BJ (cell line): ENCODE measurements at regions not wholly inside any gene's neighbourhood (a gene's known extent, or its start where the extent isn't known, plus 50 kb on each side); places are given as distances from the start of the nearest gene placed in this dataset.

Experiments used
- CTCF ChIA-PET: fragments of 350-600 bp; formaldehyde crosslinking; extraction: SDS; loops from one replicate; lab custom pipeline; 2021; ENCODE audit warnings: antibody characterized with exemption, inconsistent platforms; lab: Yijun Ruan, JAX
- POLR2A ChIA-PET: fragments of 300-600 bp; sonication (Branson Sonifier 250); formaldehyde crosslinking; extraction: SDS; loops from one replicate; lab custom pipeline; 2021; ENCODE audit warnings: antibody characterized with exemption; lab: Charles Lee
- DNase-seq: peaks from one replicate; pipeline ENCODE4 v3.0.0-alpha.2; 2011; ENCODE audit warnings: low read depth
- H3K27me3 ChIP-seq: 2 replicates; pipeline ENCODE4 v1.6.0; 2011; ENCODE audit warnings: low read length; ENCODE audit not compliant: control insufficient read depth, insufficient read depth
- H3K36me3 ChIP-seq: 2 replicates; pipeline ENCODE4 v1.5.1; 2011; ENCODE audit warnings: low read length; ENCODE audit not compliant: control insufficient read depth, insufficient read depth
- H3K4me3 ChIP-seq: 2 replicates; pipeline ENCODE4 v1.5.1; 2011; ENCODE audit warnings: low read depth, mild to moderate bottlenecking, control low read depth, low read length
- TF ChIP-seq, protein P1 (sequence below): IDR thresholded peaks from 2 replicates; pipeline ENCODE4 v1.5.1; 2011; ENCODE audit warnings: low read depth, mild to moderate bottlenecking, control low read depth, inconsistent platforms, low read length, moderate library complexity; ENCODE audit not compliant: insufficient read depth

DNA sequence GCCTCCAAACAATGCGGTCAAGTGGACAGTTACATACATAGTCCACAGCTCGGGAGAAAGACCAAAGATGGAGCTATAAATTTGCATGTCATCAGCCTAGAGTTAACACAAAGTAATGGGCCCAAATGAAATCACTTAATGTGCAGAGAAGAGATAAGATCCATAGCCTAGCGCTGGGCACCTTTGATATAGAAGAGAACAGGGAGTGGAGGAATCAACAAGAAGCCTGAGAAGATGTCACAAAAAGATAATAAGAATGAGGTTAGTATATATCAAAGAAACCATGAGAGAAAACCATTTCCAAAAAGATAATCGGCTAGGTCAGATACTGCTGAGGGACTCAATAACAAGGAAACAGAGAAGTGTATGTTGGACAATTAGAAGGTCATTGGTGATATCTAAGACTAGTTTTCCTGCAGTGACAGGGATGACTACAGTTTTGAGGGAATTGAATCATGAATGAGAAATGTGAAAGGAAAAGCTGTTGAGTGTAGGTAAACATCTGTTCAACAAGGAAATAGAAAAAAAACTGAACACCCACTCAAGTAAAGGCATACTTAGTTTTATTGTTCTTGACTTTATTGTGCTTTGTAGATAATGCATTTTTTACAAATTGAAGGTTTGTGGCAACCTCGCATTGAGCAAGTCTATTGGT is 68.7 kb upstream of the CDH6 start:
- TF ChIP-seq, protein P1, sequence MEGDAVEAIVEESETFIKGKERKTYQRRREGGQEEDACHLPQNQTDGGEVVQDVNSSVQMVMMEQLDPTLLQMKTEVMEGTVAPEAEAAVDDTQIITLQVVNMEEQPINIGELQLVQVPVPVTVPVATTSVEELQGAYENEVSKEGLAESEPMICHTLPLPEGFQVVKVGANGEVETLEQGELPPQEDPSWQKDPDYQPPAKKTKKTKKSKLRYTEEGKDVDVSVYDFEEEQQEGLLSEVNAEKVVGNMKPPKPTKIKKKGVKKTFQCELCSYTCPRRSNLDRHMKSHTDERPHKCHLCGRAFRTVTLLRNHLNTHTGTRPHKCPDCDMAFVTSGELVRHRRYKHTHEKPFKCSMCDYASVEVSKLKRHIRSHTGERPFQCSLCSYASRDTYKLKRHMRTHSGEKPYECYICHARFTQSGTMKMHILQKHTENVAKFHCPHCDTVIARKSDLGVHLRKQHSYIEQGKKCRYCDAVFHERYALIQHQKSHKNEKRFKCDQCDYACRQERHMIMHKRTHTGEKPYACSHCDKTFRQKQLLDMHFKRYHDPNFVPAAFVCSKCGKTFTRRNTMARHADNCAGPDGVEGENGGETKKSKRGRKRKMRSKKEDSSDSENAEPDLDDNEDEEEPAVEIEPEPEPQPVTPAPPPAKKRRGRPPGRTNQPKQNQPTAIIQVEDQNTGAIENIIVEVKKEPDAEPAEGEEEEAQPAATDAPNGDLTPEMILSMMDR, result no peak
- no peaks in the 10 kb centered on the region for H3K36me3 ChIP-seq
- ChIA-PET POLR2A (no interaction called here), CTCF (no interaction called here)
- no peak for DNase-seq
- no peak overlapping the region for H3K4me3 ChIP-seq
- no peaks in the 10 kb centered on the region for H3K27me3 ChIP-seq

DNA sequence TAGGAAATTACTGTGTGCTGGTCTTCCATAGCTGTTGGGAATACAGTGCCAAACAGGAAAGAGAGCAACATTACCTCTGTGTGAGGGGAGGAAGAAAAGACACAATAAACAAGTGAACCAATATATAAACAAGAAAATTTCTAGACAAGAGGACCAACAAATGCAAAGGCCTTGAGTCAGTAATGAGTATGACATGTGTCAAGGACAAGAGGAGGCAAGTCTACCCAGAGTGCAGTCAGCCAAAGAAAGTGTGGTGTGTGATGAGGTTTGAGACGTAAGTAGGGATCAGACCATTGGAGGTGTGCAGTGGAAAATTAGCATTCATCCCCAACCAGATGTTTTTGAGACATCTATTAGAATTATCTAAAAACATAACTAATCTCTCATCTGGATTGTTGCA is 69.5 kb upstream of the CDH6 start:
- no peaks in the 10 kb centered on the region for H3K27me3 ChIP-seq
- ChIA-PET CTCF (interaction anchor here (1.2 kb wide), 1 partner anchor 11 kb away, joined by 4 read pairs; no protein-coding TSS in a partner anchor), POLR2A (no interaction called here)
- DNase-seq, result no peak
- no peaks in the 10 kb centered on the region for H3K36me3 ChIP-seq
- TF ChIP-seq, protein P1, result no peak
- H3K4me3 ChIP-seq, result no peak overlapping the region

DNA sequence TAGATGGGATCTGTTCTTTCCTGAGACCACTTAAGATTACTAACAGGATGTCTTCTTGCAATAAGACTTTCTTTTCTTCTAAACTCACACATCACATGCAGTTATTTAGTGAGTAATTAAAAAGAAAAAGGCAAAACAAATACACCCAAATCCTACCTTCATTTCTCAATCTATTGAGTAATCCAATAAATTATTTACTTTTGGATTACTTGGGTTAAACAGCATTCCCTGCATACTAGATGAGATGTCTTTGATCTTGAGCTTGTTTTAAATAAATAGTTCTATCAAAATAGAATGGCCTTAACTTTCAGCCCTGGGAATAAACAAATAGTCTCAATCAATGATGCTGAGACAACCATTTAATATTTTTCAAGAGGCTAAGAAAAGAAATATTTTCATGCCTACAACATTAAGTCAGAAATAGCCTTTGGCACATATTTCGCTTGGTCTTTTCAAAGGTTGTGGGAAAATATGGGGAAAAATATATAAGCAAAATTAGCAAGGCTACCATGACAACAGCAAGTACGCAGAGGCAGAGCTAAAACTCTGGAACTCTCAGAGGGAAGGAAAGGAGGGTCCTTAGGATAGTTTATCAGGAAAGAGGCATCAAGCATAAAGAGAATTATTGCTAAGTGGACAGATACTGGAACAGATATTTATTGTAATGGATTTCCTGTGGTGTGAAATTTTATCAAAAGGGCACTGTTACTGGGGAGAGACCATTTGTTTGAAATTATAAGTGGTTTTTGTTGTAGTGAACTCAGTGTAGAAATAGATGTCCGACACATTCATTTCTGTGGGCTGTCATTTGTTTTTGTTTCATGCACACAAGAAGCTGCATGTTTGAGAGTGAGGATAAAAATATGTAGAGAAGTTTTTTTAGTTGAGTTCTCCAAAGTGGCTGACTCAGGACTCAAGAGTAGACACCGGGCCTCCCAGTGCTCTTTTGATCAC is 70.2 kb upstream of the CDH6 start:
- POLR2A ChIA-PET, result no interaction called here
- H3K4me3 ChIP-seq, result no peak overlapping the region
- TF ChIP-seq, protein P1, result no peak
- CTCF ChIA-PET, result interaction anchor here (1.2 kb wide), 1 partner anchor 10 kb away, joined by 4 read pairs; no protein-coding TSS in a partner anchor
- no peak for DNase-seq
- H3K36me3 ChIP-seq, result no peaks in the 10 kb centered on the region
- no peaks in the 10 kb centered on the region for H3K27me3 ChIP-seq

DNA sequence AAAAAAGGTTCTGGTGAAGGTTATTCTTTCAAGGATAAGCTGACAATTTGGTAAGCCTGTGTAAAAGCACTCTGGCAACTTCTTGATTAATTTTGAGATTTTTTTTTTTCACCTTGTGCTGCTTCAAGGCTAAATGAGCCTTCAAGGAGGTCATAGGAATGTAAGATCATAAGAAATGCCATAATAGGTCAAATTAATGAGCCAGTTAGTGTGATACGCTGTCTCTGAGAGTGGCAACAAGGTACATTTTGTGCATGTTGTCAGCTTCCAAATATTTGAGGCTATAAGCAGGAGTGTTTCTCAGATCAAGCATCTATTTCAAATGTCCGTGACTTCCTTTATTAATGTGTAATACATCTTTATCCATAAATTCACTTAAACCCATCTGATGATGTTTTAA is 72.3 kb upstream of the CDH6 start:
- TF ChIP-seq, protein P1, result no peak
- H3K27me3 ChIP-seq, result no peaks in the 10 kb centered on the region
- CTCF ChIA-PET, result interaction anchor here (0.7 to 0.9 kb wide), 2 partner anchors 65 to 69 kb away, joined by 3 read pairs; no protein-coding TSS in a partner anchor
- no peak for DNase-seq
- POLR2A ChIA-PET, result no interaction called here
- H3K4me3 ChIP-seq, result no peak overlapping the region
- H3K36me3 ChIP-seq, result no peaks in the 10 kb centered on the region

DNA sequence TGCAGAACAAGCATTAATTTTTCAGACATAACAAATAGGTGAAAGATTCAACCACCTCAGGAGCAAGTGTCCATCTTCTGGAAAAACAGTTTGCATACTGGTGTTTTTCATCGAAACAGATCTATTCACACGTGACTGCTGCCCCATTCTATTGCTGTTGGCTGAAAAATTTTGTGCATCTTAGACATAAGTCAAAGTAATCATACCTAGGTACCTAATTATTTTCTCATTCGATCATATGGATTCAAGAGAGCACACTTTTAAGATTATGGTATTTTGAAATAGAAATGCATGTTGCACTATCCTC is 72.9 kb upstream of the CDH6 start:
- Histone ChIP-seq H3K36me3 (no peaks in the 10 kb centered on the region), H3K4me3 (no peak overlapping the region), H3K27me3 (no peaks in the 10 kb centered on the region)
- ChIA-PET CTCF (interaction anchor here (0.7 kb wide), 1 partner anchor 69 kb away, joined by 3 read pairs; no protein-coding TSS in a partner anchor), POLR2A (no interaction called here)
- DNase-seq, result no peak
- TF ChIP-seq, protein P1, result no peak
